BE2C (cell line): ENCODE measurements at regions not wholly inside any gene's neighbourhood (a gene's known extent, or its start where the extent isn't known, plus 50 kb on each side); places are given as distances from the start of the nearest gene placed in this dataset.

Experiments used
- DNase-seq: peaks from one replicate; pipeline ENCODE4 v3.0.0-alpha.2; 2020
- H3K27me3 ChIP-seq: fragments of 250-450 bp; sonication (Bioruptor Pico); 2 replicates; pipeline ENCODE4 v1.5.1; 2020; ENCODE audit warnings: mild to moderate bottlenecking
- H3K36me3 ChIP-seq: fragments of 250-450 bp; sonication (Bioruptor Pico); 2 replicates; pipeline ENCODE4 v1.5.1; 2020; ENCODE audit warnings: mild to moderate bottlenecking
- H3K4me1 ChIP-seq: fragments of 250-450 bp; sonication (Bioruptor Pico); 2 replicates; pipeline ENCODE4 v1.5.1; 2020
- H3K4me3 ChIP-seq: 2 replicates; pipeline ENCODE4 v1.5.1; 2011; ENCODE audit warnings: low read depth, low read length
- H3K9me3 ChIP-seq: fragments of 250-450 bp; sonication (Bioruptor Pico); 2 replicates; pipeline ENCODE4 v1.5.1; 2020
- TF ChIP-seq, protein P1 (sequence below): IDR thresholded peaks from 2 replicates; pipeline ENCODE4 v1.5.1; 2012; ENCODE audit warnings: mild to moderate bottlenecking, low read depth, low read length

DNA sequence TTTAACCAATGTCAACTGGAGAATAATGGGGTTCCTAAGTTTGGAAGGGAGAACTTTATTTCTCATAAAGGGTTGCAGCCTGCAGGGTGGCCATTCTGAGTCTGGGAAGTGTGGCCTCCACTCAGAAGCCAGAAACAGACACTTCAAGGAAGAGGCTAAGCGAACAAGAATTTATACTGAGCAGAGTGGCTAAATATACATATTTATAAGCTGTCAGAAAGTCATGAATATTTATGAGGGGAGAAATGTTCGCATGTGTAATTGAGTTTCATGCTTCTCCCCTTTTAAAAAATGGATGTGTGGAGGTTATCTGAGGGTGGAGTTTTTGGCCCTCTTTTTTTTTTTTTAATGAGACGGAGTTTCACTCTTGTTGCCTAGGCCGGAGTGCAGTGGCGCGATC lies 78.1 kb upstream of the PLAC8 start:
- TF ChIP-seq, protein P1, sequence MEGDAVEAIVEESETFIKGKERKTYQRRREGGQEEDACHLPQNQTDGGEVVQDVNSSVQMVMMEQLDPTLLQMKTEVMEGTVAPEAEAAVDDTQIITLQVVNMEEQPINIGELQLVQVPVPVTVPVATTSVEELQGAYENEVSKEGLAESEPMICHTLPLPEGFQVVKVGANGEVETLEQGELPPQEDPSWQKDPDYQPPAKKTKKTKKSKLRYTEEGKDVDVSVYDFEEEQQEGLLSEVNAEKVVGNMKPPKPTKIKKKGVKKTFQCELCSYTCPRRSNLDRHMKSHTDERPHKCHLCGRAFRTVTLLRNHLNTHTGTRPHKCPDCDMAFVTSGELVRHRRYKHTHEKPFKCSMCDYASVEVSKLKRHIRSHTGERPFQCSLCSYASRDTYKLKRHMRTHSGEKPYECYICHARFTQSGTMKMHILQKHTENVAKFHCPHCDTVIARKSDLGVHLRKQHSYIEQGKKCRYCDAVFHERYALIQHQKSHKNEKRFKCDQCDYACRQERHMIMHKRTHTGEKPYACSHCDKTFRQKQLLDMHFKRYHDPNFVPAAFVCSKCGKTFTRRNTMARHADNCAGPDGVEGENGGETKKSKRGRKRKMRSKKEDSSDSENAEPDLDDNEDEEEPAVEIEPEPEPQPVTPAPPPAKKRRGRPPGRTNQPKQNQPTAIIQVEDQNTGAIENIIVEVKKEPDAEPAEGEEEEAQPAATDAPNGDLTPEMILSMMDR, result no peak
- no peak for DNase-seq
- H3K9me3 ChIP-seq, result no peaks in the 10 kb centered on the region
- no peaks in the 10 kb centered on the region for H3K27me3 ChIP-seq
- no peak overlapping the region for H3K4me3 ChIP-seq
- peaks cover 3% of the 10 kb centered on the region; the same call in 1 of the 2 replicates for H3K4me1 ChIP-seq
- no peaks in the 10 kb centered on the region for H3K36me3 ChIP-seq

- no peaks in the 10 kb centered on the region for H3K9me3 ChIP-seq
- no peaks in the 10 kb centered on the region for H3K27me3 ChIP-seq
- peaks cover 3% of the 10 kb centered on the region; the same call in 1 of the 2 replicates for H3K4me1 ChIP-seq
- TF ChIP-seq, protein P1, result no peak
- H3K4me3 ChIP-seq, result no peak overlapping the region
- no peaks in the 10 kb centered on the region for H3K36me3 ChIP-seq
- DNase-seq, result no peak
Measured at GRCh38 chr4:83191026-83191425, 76.5 kb upstream of the PLAC8 start.

- no peak for DNase-seq
- H3K4me3 ChIP-seq, result no peak overlapping the region
Measured at GRCh38 chr4:83189631-83190136, 75.2 kb upstream of the PLAC8 start.

GRCh38 chr4:83180431-83180968 lies 66.0 kb upstream of the PLAC8 start:
- no peak for DNase-seq
- no peak overlapping the region for H3K4me3 ChIP-seq

More at GRCh38 chr4:83189631-83190136, 75.2 kb upstream of the PLAC8 start:
- Histone ChIP-seq H3K4me1 (peaks cover 3% of the 10 kb centered on the region; the same call in 1 of the 2 replicates), H3K36me3 (no peaks in the 10 kb centered on the region), H3K9me3 (no peaks in the 10 kb centered on the region), H3K27me3 (no peaks in the 10 kb centered on the region)
- TF ChIP-seq, protein P1, result no peak

GRCh38 chr4:83179205-83179604 lies 64.7 kb upstream of the PLAC8 start:
- no peaks in the 10 kb centered on the region for H3K4me1 ChIP-seq

More at GRCh38 chr4:83180431-83180968, 66.0 kb upstream of the PLAC8 start:
- H3K27me3 ChIP-seq, result no peaks in the 10 kb centered on the region
- H3K36me3 ChIP-seq, result no peaks in the 10 kb centered on the region
- no peaks in the 10 kb centered on the region for H3K9me3 ChIP-seq
- TF ChIP-seq, protein P1, result no peak
- H3K4me1 ChIP-seq, result no peaks in the 10 kb centered on the region

GRCh38 chr4:83178029-83178428 lies 63.5 kb upstream of the PLAC8 start:
- Histone ChIP-seq H3K9me3 (no peaks in the 10 kb centered on the region), H3K4me3 (no peak overlapping the region), H3K36me3 (no peaks in the 10 kb centered on the region), H3K27me3 (no peaks in the 10 kb centered on the region), H3K4me1 (no peaks in the 10 kb centered on the region)
- TF ChIP-seq, protein P1, result no peak
- DNase-seq, result no peak

More at GRCh38 chr4:83179205-83179604, 64.7 kb upstream of the PLAC8 start:
- TF ChIP-seq, protein P1, result no peak
- Histone ChIP-seq H3K9me3 (no peaks in the 10 kb centered on the region), H3K27me3 (no peaks in the 10 kb centered on the region), H3K36me3 (no peaks in the 10 kb centered on the region), H3K4me3 (no peak overlapping the region)
- DNase-seq, result no peak
